Hepatocyte (in vitro differentiated cells): ENCODE measurements at regions not wholly inside any gene's neighbourhood (a gene's known extent, or its start where the extent isn't known, plus 50 kb on each side); places are given as distances from the start of the nearest gene placed in this dataset.

Experiments used
- EZH2 ChIP-seq: fragments of 200-600 bp; sonication (generic); IDR thresholded peaks from 2 replicates; pipeline ENCODE4 v1.6.1; 2016; ENCODE audit warnings: antibody characterized with exemption, mild to moderate bottlenecking, borderline replicate concordance
- EZH2phosphoT487 ChIP-seq: fragments of 200-600 bp; sonication (generic); IDR thresholded peaks from one replicate; pipeline ENCODE4 v1.6.1; 2018; ENCODE audit warnings: antibody characterized with exemption, mild to moderate bottlenecking, low read depth, moderate library complexity; ENCODE audit not compliant: unreplicated experiment, severe bottlenecking
- TF ChIP-seq, protein P1 (sequence below): fragments of 200-600 bp; sonication (generic); IDR thresholded peaks from 2 replicates; pipeline ENCODE4 v1.5.1; 2016; ENCODE audit warnings: antibody characterized with exemption, mild to moderate bottlenecking; ENCODE audit not compliant: poor library complexity

GRCh38 chrX:43585922-43586321 lies 70.2 kb upstream of the MAOA start:
- TF ChIP-seq EZH2phosphoT487 = no peak
- TF ChIP-seq, protein P1, sequence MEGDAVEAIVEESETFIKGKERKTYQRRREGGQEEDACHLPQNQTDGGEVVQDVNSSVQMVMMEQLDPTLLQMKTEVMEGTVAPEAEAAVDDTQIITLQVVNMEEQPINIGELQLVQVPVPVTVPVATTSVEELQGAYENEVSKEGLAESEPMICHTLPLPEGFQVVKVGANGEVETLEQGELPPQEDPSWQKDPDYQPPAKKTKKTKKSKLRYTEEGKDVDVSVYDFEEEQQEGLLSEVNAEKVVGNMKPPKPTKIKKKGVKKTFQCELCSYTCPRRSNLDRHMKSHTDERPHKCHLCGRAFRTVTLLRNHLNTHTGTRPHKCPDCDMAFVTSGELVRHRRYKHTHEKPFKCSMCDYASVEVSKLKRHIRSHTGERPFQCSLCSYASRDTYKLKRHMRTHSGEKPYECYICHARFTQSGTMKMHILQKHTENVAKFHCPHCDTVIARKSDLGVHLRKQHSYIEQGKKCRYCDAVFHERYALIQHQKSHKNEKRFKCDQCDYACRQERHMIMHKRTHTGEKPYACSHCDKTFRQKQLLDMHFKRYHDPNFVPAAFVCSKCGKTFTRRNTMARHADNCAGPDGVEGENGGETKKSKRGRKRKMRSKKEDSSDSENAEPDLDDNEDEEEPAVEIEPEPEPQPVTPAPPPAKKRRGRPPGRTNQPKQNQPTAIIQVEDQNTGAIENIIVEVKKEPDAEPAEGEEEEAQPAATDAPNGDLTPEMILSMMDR = no peak
- TF ChIP-seq EZH2 = no peak
